GM21529 (cell line): ENCODE measurements at regions not wholly inside any gene's neighbourhood (a gene's known extent, or its start where the extent isn't known, plus 50 kb on each side); places are given as distances from the start of the nearest gene placed in this dataset.

Source experiments
- ATAC-seq: cut with Tn5 transposase; IDR thresholded peaks from one replicate; pipeline ENCODE4 v1.9.1; 2021; ENCODE audit not compliant: unreplicated experiment

GRCh38 chr9:85264695-85265094 lies 477.1 kb downstream of the AGTPBP1 start:
- ATAC-seq, result no peak

GRCh38 chr9:85263288-85263687 lies 478.5 kb downstream of the AGTPBP1 start:
- no peak for ATAC-seq

- no peak for ATAC-seq
Observed at GRCh38 chr9:85262333-85262732, 479.4 kb downstream of the AGTPBP1 start.

- ATAC-seq, result no peak
Observed at GRCh38 chr9:85260275-85260845, 481.4 kb downstream of the AGTPBP1 start.

- ATAC-seq, result peak; percentile 74
Observed at GRCh38 chr9:85258823-85259370, 482.9 kb downstream of the AGTPBP1 start.

- ATAC-seq, result no peak
Observed at GRCh38 chr9:85258236-85258635, 483.5 kb downstream of the AGTPBP1 start.

GRCh38 chr9:85249313-85249621 lies 492.5 kb downstream of the AGTPBP1 start:
- no peak for ATAC-seq

- no peak for ATAC-seq
Observed at GRCh38 chr9:85248514-85249312, 493.0 kb downstream of the AGTPBP1 start.

GRCh38 chr9:85246541-85246940 lies 495.2 kb downstream of the AGTPBP1 start:
- ATAC-seq, result no peak

GRCh38 chr9:85244856-85245255 lies 496.9 kb downstream of the AGTPBP1 start:
- no peak for ATAC-seq

- no peak for ATAC-seq
Observed at GRCh38 chr9:85243977-85244376, 497.8 kb downstream of the AGTPBP1 start.

GRCh38 chr9:85237478-85237877 lies 504.3 kb downstream of the AGTPBP1 start:
- ATAC-seq, result no peak

GRCh38 chr9:85230081-85230480 lies 511.7 kb downstream of the AGTPBP1 start:
- ATAC-seq, result no peak

- ATAC-seq, result no peak
Observed at GRCh38 chr9:85228111-85228855, 513.5 kb downstream of the AGTPBP1 start.

GRCh38 chr9:85225180-85225579 lies 516.6 kb downstream of the AGTPBP1 start:
- ATAC-seq, result no peak

- ATAC-seq, result no peak
Observed at GRCh38 chr9:85224729-85225128, 517.0 kb downstream of the AGTPBP1 start.

GRCh38 chr9:85224301-85224700 lies 517.5 kb downstream of the AGTPBP1 start:
- no peak for ATAC-seq

- ATAC-seq, result no peak
Observed at GRCh38 chr9:85223506-85224125, 518.1 kb downstream of the AGTPBP1 start.

- no peak for ATAC-seq
Observed at GRCh38 chr9:85216601-85217000, 525.2 kb downstream of the AGTPBP1 start.

- no peak for ATAC-seq
Observed at GRCh38 chr9:85215961-85216360, 525.8 kb downstream of the AGTPBP1 start.

GRCh38 chr9:85215416-85215815 lies 526.3 kb downstream of the AGTPBP1 start:
- ATAC-seq, result no peak
